ENCODE measurements at regions not wholly inside any gene's neighbourhood (a gene's known extent, or its start where the extent isn't known, plus 50 kb on each side); places are given as distances from the start of the nearest gene placed in this dataset.
"Not testable (repeated sequence)": the region's sequence is repeated elsewhere in the genome, so short reads cannot be mapped to it uniquely, and the experiment has no call there.

- H3K4me1 ChIP-seq; ATAC-seq; H3K27me3 ChIP-seq; H3K36me3 ChIP-seq; H3K9me3 ChIP-seq; H3K4me3 ChIP-seq; intact Hi-C loops (cut with DNase I); H3K27ac ChIP-seq: not testable (repeated sequence)
- peak in 1 of 4 donors; percentile 53 for DNase-seq
Observed at GRCh38 chr22:15263987-15264386, 264.0 kb upstream of the OR11H1 start.
